Testis (tissue), 2 donors: ENCODE measurements at regions not wholly inside any gene's neighbourhood (a gene's known extent, or its start where the extent isn't known, plus 50 kb on each side); places are given as distances from the start of the nearest gene placed in this dataset.
A peak's percentile ranks its signal among the peaks of the same experiment; 100 is the strongest.

Source experiments
- DNase-seq: peaks from one replicate; pipeline ENCODE4 v3.0.0-alpha.2; 2019
- H3K27ac ChIP-seq, 2 donors: fragments of 200-600 bp; sonication (generic); one replicate each; pipeline ENCODE4 v1.5.1; 2019
- H3K27me3 ChIP-seq: fragments of 200-600 bp; sonication (generic); one replicate; pipeline ENCODE4 v1.5.1; 2019
- H3K36me3 ChIP-seq: fragments of 200-600 bp; sonication (generic); one replicate; pipeline ENCODE4 v1.5.1; 2017; ENCODE audit warnings: low read depth; ENCODE audit errors: missing control alignments
- H3K4me1 ChIP-seq: fragments of 200-600 bp; sonication (generic); one replicate; pipeline ENCODE4 v1.5.1; 2019
- H3K4me3 ChIP-seq, 2 donors: fragments of 200-600 bp; sonication (generic); one replicate each; pipeline ENCODE4 v1.5.1; 2017 to 2019
- H3K9me3 ChIP-seq: fragments of 200-600 bp; sonication (generic); one replicate; pipeline ENCODE4 v1.5.1; 2017
- CTCF ChIP-seq, 3 experiments: fragments of 450-650 bp in 2 of 3; fragments of 200-600 bp in 1 of 3; sonication (generic) in 1 of 3; IDR thresholded peaks; one replicate each; pipeline ENCODE4 v1.5.1; 2016 to 2019; ENCODE audit warnings: antibody characterized with exemption in 3 of 3, mild to moderate bottlenecking in 2 of 3, moderate library complexity in 1 of 3
- POLR2A ChIP-seq: fragments of 450-650 bp; IDR thresholded peaks from one replicate; pipeline ENCODE4 v1.6.1; 2017; ENCODE audit warnings: antibody characterized with exemption, mild to moderate bottlenecking, moderate library complexity
- WGBS, 2 donors: methylation state at CpG; one replicate each; pipeline ENCODE4 v1.1.5; 2018; 5-methylcytosine and 5-hydroxymethylcytosine counted together
- intact Hi-C: fragments of 100-400 bp; cut with DNase I; formaldehyde crosslinking; loops from one replicate; pipeline ENCODE4 v1.15.1; 2023; ENCODE audit warnings: low total_unique reads

GRCh38 chr5:82418608-82418950 lies 140.4 kb upstream of the RPS23 start:
- WGBS, 2 donors, result 40 to 46% methylated on average over 2 of the region's 2 CpGs

GRCh38 chr5:82417776-82418607 lies 139.8 kb upstream of the RPS23 start:
- no peaks in the 10 kb centered on the region for H3K9me3 ChIP-seq
- intact Hi-C loops, result no loop called here
- H3K36me3 ChIP-seq, result no peaks in the 10 kb centered on the region
- no peaks in the 10 kb centered on the region for H3K27me3 ChIP-seq
- TF ChIP-seq POLR2A (no peak), CTCF (IDR thresholded peaks at IDR 0.05) (no peak)
- H3K4me1 ChIP-seq, result peaks cover 25% of the 10 kb centered on the region
- no peak for DNase-seq
- H3K4me3 ChIP-seq, result no peak overlapping the region
- peak overlapping the region in 1 of 2 donors; percentile 50 for H3K27ac ChIP-seq
- 67 to 73% methylated on average over 11 of the region's 11 CpGs for WGBS, 2 donors

More at GRCh38 chr5:82418608-82418950, 140.4 kb upstream of the RPS23 start:
- no peak overlapping the region for H3K27ac ChIP-seq
- no peaks in the 10 kb centered on the region for H3K9me3 ChIP-seq
- no peaks in the 10 kb centered on the region for H3K27me3 ChIP-seq
- peaks cover 25% of the 10 kb centered on the region for H3K4me1 ChIP-seq
- no peak overlapping the region for H3K4me3 ChIP-seq
- TF ChIP-seq POLR2A (no peak), CTCF (IDR thresholded peaks at IDR 0.05) (no peak)
- no peak for DNase-seq
- intact Hi-C loops, result no loop called here
- H3K36me3 ChIP-seq, result no peaks in the 10 kb centered on the region

GRCh38 chr5:82416512-82416911 lies 138.4 kb upstream of the RPS23 start:
- Histone ChIP-seq H3K27me3 (no peaks in the 10 kb centered on the region), H3K36me3 (no peaks in the 10 kb centered on the region), H3K4me3 (no peak overlapping the region), H3K4me1 (peaks cover 25% of the 10 kb centered on the region), H3K27ac (no peak overlapping the region), H3K9me3 (no peaks in the 10 kb centered on the region)
- intact Hi-C loops, result no loop called here
- no peak for DNase-seq
- TF ChIP-seq CTCF (IDR thresholded peaks at IDR 0.05) (no peak), POLR2A (no peak)
- WGBS, 2 donors, result 72 to 75% methylated on average over 4 of the region's 4 CpGs

GRCh38 chr5:82414041-82414388 lies 135.9 kb upstream of the RPS23 start:
- Histone ChIP-seq H3K27ac (no peak overlapping the region), H3K9me3 (no peaks in the 10 kb centered on the region), H3K4me1 (peaks cover 14% of the 10 kb centered on the region), H3K36me3 (no peaks in the 10 kb centered on the region), H3K27me3 (no peaks in the 10 kb centered on the region), H3K4me3 (no peak overlapping the region)
- intact Hi-C loops, result no loop called here
- TF ChIP-seq CTCF (IDR thresholded peaks at IDR 0.05) (no peak), POLR2A (no peak)
- no peak for DNase-seq
